Kidney epithelial cell (primary cell): ENCODE measurements at regions not wholly inside any gene's neighbourhood (a gene's known extent, or its start where the extent isn't known, plus 50 kb on each side); places are given as distances from the start of the nearest gene placed in this dataset.

Experiments used
- DNase-seq: peaks from one replicate; pipeline ENCODE4 v3.0.0-alpha.2; 2010; ENCODE audit warnings: low read depth
- H3K27me3 ChIP-seq: 2 replicates; pipeline ENCODE4 v1.6.0; 2011; ENCODE audit warnings: low read length; ENCODE audit not compliant: control insufficient read depth, insufficient read depth
- H3K36me3 ChIP-seq: 2 replicates; pipeline ENCODE4 v1.5.1; 2011; ENCODE audit warnings: low read length; ENCODE audit not compliant: control insufficient read depth, insufficient read depth
- H3K4me3 ChIP-seq: 2 replicates; pipeline ENCODE4 v1.5.1; 2011; ENCODE audit warnings: low read depth, mild to moderate bottlenecking, control low read depth, low read length
- TF ChIP-seq, protein P1 (sequence below): IDR thresholded peaks from 2 replicates; pipeline ENCODE4 v1.5.1; 2011; ENCODE audit warnings: mild to moderate bottlenecking, moderate library complexity, low read length, control low read depth, inconsistent platforms; ENCODE audit not compliant: insufficient read depth, poor library complexity, severe bottlenecking

DNA sequence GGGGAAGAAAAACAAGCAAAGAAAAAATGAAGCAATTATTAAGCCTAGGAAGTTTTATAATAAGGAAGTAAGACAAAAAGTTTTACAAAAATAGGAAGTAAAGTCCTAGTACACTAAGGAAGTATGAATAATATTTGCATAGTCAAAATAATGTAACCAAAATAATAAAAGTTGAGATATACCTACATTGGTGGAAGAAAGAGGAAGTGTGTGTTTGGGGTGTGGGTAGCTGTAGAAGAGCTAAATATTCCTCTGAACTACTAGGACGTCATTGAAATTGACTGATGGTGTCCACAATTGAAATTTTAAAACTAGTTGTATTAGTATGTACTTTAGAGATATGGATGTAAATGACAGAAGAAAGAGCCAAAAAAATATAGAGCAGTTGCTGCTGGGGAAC lies 228.4 kb upstream of the OTX2 start:
- Histone ChIP-seq H3K27me3 (no peaks in the 10 kb centered on the region), H3K36me3 (no peaks in the 10 kb centered on the region), H3K4me3 (no peak overlapping the region)
- TF ChIP-seq, protein P1, sequence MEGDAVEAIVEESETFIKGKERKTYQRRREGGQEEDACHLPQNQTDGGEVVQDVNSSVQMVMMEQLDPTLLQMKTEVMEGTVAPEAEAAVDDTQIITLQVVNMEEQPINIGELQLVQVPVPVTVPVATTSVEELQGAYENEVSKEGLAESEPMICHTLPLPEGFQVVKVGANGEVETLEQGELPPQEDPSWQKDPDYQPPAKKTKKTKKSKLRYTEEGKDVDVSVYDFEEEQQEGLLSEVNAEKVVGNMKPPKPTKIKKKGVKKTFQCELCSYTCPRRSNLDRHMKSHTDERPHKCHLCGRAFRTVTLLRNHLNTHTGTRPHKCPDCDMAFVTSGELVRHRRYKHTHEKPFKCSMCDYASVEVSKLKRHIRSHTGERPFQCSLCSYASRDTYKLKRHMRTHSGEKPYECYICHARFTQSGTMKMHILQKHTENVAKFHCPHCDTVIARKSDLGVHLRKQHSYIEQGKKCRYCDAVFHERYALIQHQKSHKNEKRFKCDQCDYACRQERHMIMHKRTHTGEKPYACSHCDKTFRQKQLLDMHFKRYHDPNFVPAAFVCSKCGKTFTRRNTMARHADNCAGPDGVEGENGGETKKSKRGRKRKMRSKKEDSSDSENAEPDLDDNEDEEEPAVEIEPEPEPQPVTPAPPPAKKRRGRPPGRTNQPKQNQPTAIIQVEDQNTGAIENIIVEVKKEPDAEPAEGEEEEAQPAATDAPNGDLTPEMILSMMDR: no peak
- no peak for DNase-seq

DNA sequence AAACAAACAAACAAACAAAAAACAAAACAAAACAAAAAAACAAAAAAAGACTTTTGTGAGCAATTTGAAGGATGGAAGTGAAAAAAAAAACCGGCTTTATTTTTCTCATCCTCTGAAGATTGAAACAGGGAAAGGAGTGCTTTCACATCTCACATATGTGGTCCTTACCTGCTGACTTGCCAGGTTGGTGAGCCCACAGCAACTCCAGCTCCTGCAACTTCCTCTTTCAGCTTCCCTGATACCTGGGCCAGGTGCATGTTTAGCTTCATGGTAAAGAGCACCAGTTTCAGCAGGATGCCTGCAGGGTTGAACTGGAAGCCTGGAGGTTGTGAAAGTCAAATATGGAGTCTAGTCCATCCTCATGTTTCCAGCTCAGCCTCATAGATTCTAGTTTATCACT lies 221.2 kb upstream of the OTX2 start:
- Histone ChIP-seq H3K36me3 (no peaks in the 10 kb centered on the region), H3K27me3 (no peaks in the 10 kb centered on the region), H3K4me3 (no peak overlapping the region)
- DNase-seq: no peak
- TF ChIP-seq, protein P1: no peak

DNA sequence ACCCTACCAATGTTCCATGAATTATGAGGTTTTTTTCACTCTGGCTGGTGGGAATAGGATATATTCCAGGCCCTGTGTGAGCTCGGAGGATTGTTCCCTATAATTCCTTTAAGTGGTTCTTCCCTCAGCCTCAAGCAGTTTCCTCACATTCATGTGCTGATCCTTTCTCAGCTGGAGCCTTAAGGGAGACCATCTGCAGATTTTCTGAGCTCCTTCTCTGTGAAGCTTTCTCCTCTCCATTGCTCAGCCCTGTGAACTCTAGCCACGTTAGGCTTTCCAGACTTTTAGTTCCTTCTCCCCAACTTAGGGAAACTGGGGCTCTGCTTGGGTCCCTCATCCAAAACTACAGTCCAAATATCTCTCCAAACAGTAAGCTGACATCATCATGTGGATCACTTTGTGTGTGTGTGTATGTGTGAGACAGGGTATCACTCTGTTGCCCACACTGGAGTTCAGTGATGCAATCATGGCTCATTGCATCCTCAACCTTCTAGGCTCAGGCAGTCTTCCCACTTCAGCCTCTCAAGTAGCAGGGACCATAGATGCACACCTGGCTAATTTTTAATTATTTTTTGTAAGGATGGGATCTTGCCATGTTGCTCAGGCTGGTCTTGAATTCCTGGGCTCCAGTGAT lies 219.5 kb upstream of the OTX2 start:
- Histone ChIP-seq H3K4me3 (no peak overlapping the region), H3K36me3 (no peaks in the 10 kb centered on the region), H3K27me3 (no peaks in the 10 kb centered on the region)
- TF ChIP-seq, protein P1: no peak
- no peak for DNase-seq

DNA sequence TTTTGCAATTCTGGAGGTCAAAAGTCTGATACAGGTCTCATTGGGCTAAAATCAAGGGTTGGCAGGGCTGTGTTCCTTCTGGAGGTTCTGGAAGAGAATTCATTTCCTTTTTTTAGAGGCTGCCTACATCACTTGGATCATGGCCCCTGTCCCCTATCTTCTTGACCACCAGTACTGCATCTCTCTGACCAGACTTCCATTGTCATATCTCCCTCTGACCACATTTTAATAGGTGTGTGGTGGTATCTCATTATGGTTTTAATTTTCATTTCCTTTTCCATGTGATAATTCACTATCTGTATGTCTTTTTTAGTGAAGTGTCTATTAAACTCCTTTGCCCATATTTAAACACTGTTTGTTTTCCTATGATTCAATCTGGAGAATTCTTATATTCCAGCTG lies 215.2 kb upstream of the OTX2 start:
- H3K27me3 ChIP-seq: no peaks in the 10 kb centered on the region
- no peak for DNase-seq
- TF ChIP-seq, protein P1: no peak
- no peaks in the 10 kb centered on the region for H3K36me3 ChIP-seq
- no peak overlapping the region for H3K4me3 ChIP-seq

DNA sequence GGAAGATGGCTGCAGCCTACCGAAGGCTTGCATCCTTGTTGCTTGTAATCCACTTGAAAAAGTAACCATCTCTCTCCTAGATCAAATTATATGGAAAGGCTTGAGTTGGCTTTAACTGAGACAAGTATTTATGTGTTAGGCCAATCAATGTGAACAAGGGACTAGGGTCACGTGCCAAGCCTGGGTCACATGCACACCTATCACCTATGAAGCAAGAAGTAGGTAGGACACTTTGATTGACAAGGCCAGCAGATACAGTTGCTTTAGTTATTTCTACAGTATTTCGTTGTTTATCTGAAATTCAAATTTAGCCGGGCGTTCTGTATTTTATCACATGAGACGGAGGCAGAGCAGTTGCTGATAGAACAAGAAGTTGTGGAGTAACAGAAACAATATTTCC lies 212.3 kb upstream of the OTX2 start:
- no peak overlapping the region for H3K4me3 ChIP-seq
- TF ChIP-seq, protein P1: no peak
- no peaks in the 10 kb centered on the region for H3K36me3 ChIP-seq
- no peaks in the 10 kb centered on the region for H3K27me3 ChIP-seq
- DNase-seq: no peak

DNA sequence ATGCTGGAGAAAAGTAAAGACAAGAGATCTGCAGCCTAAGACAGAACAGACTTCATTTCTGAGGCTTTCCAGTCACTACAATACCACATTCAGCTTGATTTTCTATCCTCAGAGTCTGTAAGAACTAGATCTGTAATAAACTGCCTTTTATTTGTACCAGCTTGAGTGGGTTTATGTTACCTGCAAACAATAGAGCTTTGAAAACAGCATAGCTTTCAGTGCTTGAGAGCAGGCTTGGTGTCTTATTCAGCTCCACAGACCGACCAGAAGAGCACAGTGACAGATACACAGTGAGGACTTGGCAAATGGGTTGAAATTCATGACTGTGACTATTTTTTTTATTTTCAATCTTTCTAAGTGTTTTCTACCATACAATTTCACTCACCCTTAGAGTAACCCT lies 207.8 kb upstream of the OTX2 start:
- Histone ChIP-seq H3K27me3 (no peaks in the 10 kb centered on the region), H3K4me3 (no peak overlapping the region), H3K36me3 (no peaks in the 10 kb centered on the region)
- no peak for DNase-seq
- TF ChIP-seq, protein P1: no peak
